T-helper 17 cell (primary cell): ENCODE measurements at regions not wholly inside any gene's neighbourhood (a gene's known extent, or its start where the extent isn't known, plus 50 kb on each side); places are given as distances from the start of the nearest gene placed in this dataset.

Experiments used
- ATAC-seq: fragments of 150-1000 bp; cut with Tn5 transposase; 2 replicates; pipeline ENCODE4 v1.10.0; 2021; ENCODE audit warnings: mild to moderate bottlenecking, moderate library complexity
- DNase-seq, 3 donors: peaks; one replicate each; pipeline versions ENCODE4 v3.0.0 to v3.0.0-alpha.2; 2020 to 2021
- H3K9me3 ChIP-seq: one replicate; pipeline ENCODE4 v1.7.0; 2013; ENCODE audit warnings: low read length, mild to moderate bottlenecking; ENCODE audit not compliant: control insufficient read depth, poor library complexity, severe bottlenecking
- H3K27ac Mint-ChIP-seq: one replicate; pipeline ENCODE4 v1.8.0; 2022; ENCODE audit warnings: mild to moderate bottlenecking, moderate library complexity, mixed read lengths
- H3K27me3 Mint-ChIP-seq: one replicate; pipeline ENCODE4 v1.8.0; 2022; ENCODE audit warnings: mixed read lengths
- H3K36me3 Mint-ChIP-seq: one replicate; pipeline ENCODE4 v1.8.0; 2022; ENCODE audit warnings: low read depth, mixed read lengths
- H3K4me1 Mint-ChIP-seq: one replicate; pipeline ENCODE4 v1.8.0; 2022; ENCODE audit warnings: mild to moderate bottlenecking, mixed read lengths
- H3K4me3 Mint-ChIP-seq: one replicate; pipeline ENCODE4 v1.8.0; 2022; ENCODE audit warnings: mild to moderate bottlenecking, moderate library complexity, mixed read lengths

DNA sequence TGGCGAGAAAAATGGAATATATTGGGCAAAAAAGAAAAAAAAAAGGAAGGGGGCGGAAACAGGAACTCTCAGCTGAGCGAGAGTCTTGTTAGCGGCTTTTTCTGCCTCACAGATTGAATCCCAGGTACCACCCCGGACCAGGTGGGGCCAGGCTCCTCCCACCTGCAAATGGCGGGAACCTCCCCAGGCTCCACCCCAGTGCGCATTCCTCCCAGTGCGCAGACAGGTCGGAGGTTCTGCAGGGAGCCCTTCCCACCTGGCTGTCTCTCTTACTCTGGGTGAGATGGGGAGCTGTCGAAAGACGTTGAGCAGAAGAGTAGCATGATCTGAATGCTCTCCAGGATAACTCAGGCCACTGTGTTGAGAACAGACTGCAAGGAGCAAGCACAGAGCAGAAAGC, 57.0 kb upstream of the ETV6 start:
- no peaks in the 10 kb centered on the region for H3K9me3 ChIP-seq
- no peak for ATAC-seq
- Mint-ChIP-seq H3K27ac (no peak overlapping the region), H3K36me3 (peaks cover 4% of the 10 kb centered on the region), H3K27me3 (no peaks in the 10 kb centered on the region), H3K4me3 (no peak overlapping the region), H3K4me1 (no peaks in the 10 kb centered on the region)
- DNase-seq: no peak

- H3K27me3 Mint-ChIP-seq: no peaks in the 10 kb centered on the region
- H3K4me3 Mint-ChIP-seq: no peak overlapping the region
Observed at GRCh38 chr12:11593013-11593412, 56.5 kb upstream of the ETV6 start.

DNA sequence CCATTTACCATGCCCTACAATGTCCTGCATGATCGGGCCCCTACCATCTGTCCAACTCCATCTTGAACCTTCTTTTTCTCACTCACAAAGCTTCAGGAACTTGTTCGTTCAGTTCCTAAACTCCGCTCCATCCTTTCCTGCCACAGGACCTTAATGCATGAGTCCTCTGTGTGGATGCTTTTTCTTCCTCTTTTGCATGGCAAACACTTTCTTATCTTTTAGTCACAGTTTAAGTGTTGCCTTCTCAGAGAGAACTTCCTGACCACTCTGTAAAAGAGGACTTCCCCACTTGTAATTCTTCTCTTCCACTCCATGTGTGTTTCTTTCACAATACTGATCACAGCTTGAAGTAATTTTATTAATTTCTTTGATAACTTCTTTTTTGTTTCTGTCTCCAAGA, 54.4 kb upstream of the ETV6 start:
- no peaks in the 10 kb centered on the region for H3K9me3 ChIP-seq
- H3K4me3 Mint-ChIP-seq: no peak overlapping the region
- no peaks in the 10 kb centered on the region for H3K4me1 Mint-ChIP-seq
- H3K36me3 Mint-ChIP-seq: peaks cover 2% of the 10 kb centered on the region
- ATAC-seq (no peak), DNase-seq (no peak)
- no peaks in the 10 kb centered on the region for H3K27me3 Mint-ChIP-seq
- no peak overlapping the region for H3K27ac Mint-ChIP-seq

More at GRCh38 chr12:11593013-11593412, 56.5 kb upstream of the ETV6 start:
- H3K9me3 ChIP-seq: no peaks in the 10 kb centered on the region
- Mint-ChIP-seq H3K36me3 (peaks cover 2% of the 10 kb centered on the region), H3K27ac (no peak overlapping the region), H3K4me1 (no peaks in the 10 kb centered on the region)
- ATAC-seq: no peak
- DNase-seq: no peak

DNA sequence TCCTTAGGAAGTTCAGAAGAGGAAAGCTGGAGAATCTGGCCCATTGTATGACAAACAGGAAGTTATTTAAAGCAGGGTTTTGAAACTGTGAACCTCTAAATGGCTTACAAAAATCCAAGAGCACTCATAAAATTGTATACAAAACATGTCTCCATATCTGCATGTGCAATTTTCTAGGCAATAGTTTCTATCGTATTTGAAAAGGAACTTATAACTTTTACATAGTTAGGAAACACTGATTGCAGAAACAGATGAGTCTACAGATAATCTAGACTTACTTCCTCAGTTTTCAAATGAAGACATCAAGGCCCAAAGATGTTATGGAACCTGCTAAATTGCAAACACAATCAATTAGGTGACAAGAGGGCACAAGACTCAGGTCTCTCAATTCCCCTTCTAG, 53.3 kb upstream of the ETV6 start:
- ATAC-seq: no peak
- H3K4me3 Mint-ChIP-seq: no peak overlapping the region
- H3K36me3 Mint-ChIP-seq: peaks cover 2% of the 10 kb centered on the region
- no peaks in the 10 kb centered on the region for H3K9me3 ChIP-seq
- no peak for DNase-seq
- no peaks in the 10 kb centered on the region for H3K27me3 Mint-ChIP-seq
- H3K27ac Mint-ChIP-seq: no peak overlapping the region
- H3K4me1 Mint-ChIP-seq: peaks cover 2% of the 10 kb centered on the region

DNA sequence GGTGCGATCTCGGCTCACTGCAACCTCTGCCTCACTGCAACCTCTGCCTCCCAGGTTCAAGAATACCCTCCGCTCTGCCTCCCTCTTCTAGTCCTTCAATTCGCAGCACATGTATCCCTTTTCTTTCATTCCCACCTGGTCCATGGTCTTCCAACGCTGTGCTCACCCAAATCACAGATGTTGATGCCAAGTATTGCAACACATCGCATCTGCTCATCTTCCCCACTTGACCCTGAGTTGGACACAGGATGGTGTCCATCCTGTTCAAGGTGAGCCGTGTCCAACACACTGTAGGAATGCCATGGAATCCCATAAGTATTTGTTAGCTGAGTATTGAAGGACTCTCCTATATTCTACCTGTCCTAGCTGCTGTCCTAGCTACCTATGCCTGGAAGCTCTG, 50.6 kb upstream of the ETV6 start:
- peaks cover 2% of the 10 kb centered on the region for H3K4me1 Mint-ChIP-seq
- DNase-seq: no peak
- no peaks in the 10 kb centered on the region for H3K9me3 ChIP-seq
- H3K27ac Mint-ChIP-seq: no peak overlapping the region
- no peaks in the 10 kb centered on the region for H3K27me3 Mint-ChIP-seq
- no peak for ATAC-seq
- H3K36me3 Mint-ChIP-seq: peaks cover 2% of the 10 kb centered on the region
- no peak overlapping the region for H3K4me3 Mint-ChIP-seq
